ENCODE measurements at regions not wholly inside any gene's neighbourhood (a gene's known extent, or its start where the extent isn't known, plus 50 kb on each side); places are given as distances from the start of the nearest gene placed in this dataset.
A peak's percentile ranks its signal among the peaks of the same experiment; 100 is the strongest.
"Not testable (repeated sequence)": the region's sequence is repeated elsewhere in the genome, so short reads cannot be mapped to it uniquely, and the experiment has no call there.

DNA sequence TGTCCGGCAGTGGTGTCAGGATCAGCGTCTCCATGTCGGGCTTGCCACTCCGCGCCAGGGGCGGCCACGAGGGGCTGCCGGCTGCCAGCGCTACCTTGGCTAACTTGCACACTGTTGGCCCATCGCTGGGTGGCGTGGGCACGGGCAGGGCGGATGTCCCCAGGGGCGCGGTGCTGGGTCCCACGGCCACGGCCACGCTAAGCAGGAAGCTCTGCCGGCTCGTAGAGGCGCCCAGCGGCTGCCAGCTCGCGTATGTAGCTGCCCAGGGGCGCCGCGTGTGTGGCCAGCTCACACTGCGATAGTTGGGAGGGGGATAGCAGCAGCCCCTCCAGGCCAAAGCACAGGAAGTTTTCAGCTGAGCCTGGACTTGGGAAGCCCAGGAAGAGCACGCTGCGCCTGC lies 249.4 kb downstream of the ANKRD30B start:
- H3K27ac ChIP-seq, result no peak overlapping the region
- no peak for TF ChIP-seq POLR2AphosphoS5 (IDR thresholded peaks at IDR 0.05)
- no peak for TF ChIP-seq EP300 (IDR thresholded peaks at IDR 0.05)
- TF ChIP-seq POLR2A (IDR thresholded peaks at IDR 0.05), result no peak
- TF ChIP-seq CTCF (IDR thresholded peaks at IDR 0.05), result no peak
- H3K4me1 ChIP-seq, result no peaks in the 10 kb centered on the region
- H3K36me3 ChIP-seq, result no peaks in the 10 kb centered on the region
- peaks cover 4% of the 10 kb centered on the region for H3K9me3 ChIP-seq
- DNase-seq (ENCODE audit: low spot score in 2 of 2), result no peak
- no peak overlapping the region for H3K4me3 ChIP-seq
- WGBS, result 100% methylated on average over 12 of the region's 30 CpGs
- H3K27me3 ChIP-seq, result no peaks in the 10 kb centered on the region

GRCh38 chr18:14997899-14998298 lies 249.9 kb downstream of the ANKRD30B start:
- not testable (repeated sequence) for H3K9me3 ChIP-seq; H3K27me3 ChIP-seq; H3K4me3 ChIP-seq; DNase-seq (ENCODE audit: low spot score in 2 of 2); H3K27ac ChIP-seq; H3K36me3 ChIP-seq; H3K4me1 ChIP-seq
- WGBS, result 95% methylated on average over 27 of the region's 37 CpGs

GRCh38 chr18:14998360-14999042 lies 250.5 kb downstream of the ANKRD30B start:
- not testable (repeated sequence) for H3K9me3 ChIP-seq

DNA sequence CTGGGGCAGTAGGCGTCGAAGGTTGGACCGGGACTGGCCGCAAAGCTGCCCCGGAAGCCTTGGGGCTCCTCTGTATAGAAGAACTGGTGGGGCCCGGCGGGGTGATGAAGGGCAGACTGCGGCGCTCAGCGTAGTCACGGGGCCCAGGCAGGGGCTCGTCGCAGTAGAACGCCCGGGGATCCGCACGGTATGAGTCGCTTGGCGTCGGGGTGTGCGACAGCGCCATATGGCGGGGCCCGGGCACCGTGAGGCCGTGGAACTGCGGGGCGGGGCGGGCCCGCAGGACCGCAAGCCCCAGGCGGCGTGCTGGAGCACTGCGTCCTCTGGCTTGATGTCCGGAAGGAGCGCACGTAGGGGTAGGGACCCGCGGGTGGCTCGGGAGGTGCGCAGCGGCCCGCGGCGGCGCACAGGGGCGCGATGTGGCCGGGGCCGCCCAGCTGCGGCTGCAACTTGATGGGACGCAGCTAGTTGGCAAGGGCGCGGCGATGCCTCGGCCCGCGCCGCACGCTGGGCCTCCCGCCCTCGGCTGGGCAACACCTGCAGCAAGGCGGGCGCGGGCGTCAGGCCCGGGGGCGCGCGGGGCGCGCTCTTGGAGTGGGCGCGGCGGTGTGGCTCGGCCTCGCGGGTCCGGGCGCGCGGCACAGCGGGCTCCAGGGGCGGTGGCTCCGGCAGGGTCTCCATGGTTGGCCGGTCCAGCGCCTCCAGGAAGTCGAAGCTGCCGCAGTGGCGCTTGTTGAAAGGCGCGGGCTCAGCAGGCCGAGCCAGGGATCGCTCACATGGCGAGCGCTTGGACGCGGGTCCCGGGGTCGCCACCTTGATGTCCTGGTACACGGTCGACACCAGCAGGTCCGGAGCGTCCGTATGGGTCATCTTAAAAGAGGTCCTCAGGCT lies 251.4 kb downstream of the ANKRD30B start:
- H3K4me1 ChIP-seq, result no peaks in the 10 kb centered on the region
- no peaks in the 10 kb centered on the region for H3K27me3 ChIP-seq
- H3K9me3 ChIP-seq, result peaks cover 4% of the 10 kb centered on the region
- WGBS, result 52% methylated on average over 61 of the region's 105 CpGs
- DNase-seq (ENCODE audit: low spot score in 2 of 2), result no peak
- H3K4me3 ChIP-seq, result peak overlapping the region; percentile 27
- no peak for TF ChIP-seq POLR2AphosphoS5 (IDR thresholded peaks at IDR 0.05)
- H3K27ac ChIP-seq, result no peak overlapping the region
- H3K36me3 ChIP-seq, result no peaks in the 10 kb centered on the region

More at GRCh38 chr18:14998360-14999042, 250.5 kb downstream of the ANKRD30B start:
- H3K36me3 ChIP-seq; H3K4me3 ChIP-seq; H3K27me3 ChIP-seq; DNase-seq (ENCODE audit: low spot score in 2 of 2); H3K27ac ChIP-seq; H3K4me1 ChIP-seq: not testable (repeated sequence)
- 98% methylated on average over 52 of the region's 62 CpGs for WGBS

DNA sequence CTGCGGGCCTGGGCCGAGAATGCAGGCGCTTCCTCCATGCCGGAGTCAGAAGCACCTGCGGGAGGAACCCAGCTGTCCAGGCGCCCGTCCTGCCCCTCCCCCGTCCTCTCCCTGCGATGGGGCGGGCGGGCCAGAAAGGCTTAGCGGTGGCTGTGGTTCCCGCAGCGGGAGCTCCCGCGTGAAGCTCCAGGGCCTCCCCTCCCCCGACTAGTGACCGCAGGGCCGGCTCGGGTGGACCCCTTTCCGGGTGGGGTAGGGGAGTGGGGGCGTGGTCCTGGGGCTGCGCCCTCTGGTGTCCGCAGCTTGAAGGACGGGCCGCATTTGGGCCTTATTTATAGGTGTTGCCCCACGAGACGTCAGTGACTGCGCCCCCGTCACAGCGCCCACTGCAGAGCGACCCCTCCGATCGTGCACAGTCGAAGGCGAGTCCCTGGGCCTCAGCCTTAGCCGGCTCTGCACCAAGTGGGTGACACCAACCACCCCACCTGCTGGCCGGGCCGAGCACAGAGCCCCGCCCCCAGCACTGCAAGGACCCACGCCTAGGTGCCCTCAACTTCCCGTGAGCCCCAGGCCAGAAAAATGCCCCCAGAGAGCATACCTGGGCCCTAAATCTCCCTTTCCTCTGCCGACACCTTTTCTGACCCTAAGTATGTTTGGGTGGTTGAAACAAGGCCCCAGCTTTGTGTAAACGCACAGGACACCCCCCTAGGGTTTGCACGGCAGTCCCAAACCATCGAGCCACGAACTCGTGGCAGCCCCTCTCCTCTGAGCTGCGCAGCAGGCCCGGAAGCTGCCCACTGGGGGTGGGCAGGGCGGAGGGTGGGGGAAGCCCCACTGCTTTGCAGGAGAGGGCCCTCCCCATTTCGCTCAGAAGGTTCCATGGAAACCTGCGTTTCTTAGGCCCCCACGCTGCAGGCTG lies 252.4 kb downstream of the ANKRD30B start:
- H3K9me3 ChIP-seq; H3K4me1 ChIP-seq; H3K27me3 ChIP-seq; DNase-seq (ENCODE audit: low spot score in 2 of 2); H3K27ac ChIP-seq; H3K36me3 ChIP-seq: not testable (repeated sequence)
- peak overlapping the region; percentile 27 for H3K4me3 ChIP-seq
- whole genome bisulfite sequencing, result 71% methylated on average over 18 of the region's 54 CpGs

GRCh38 chr18:15001038-15001794 lies 253.2 kb downstream of the ANKRD30B start:
- not testable (repeated sequence) for H3K4me1 ChIP-seq; H3K9me3 ChIP-seq; DNase-seq (ENCODE audit: low spot score in 2 of 2); H3K36me3 ChIP-seq; H3K27ac ChIP-seq; H3K27me3 ChIP-seq; H3K4me3 ChIP-seq
- 92% methylated on average over 16 of the region's 21 CpGs for WGBS

- H3K9me3 ChIP-seq; H3K4me1 ChIP-seq; H3K4me3 ChIP-seq; DNase-seq (ENCODE audit: low spot score in 2 of 2); H3K36me3 ChIP-seq; H3K27me3 ChIP-seq; H3K27ac ChIP-seq: not testable (repeated sequence)
- WGBS, result 87% methylated on average over 4 of the region's 10 CpGs
Observed at GRCh38 chr18:15001795-15002107, 253.8 kb downstream of the ANKRD30B start.

- H3K36me3 ChIP-seq; H3K4me1 ChIP-seq; DNase-seq (ENCODE audit: low spot score in 2 of 2); H3K27me3 ChIP-seq; H3K27ac ChIP-seq; H3K4me3 ChIP-seq; H3K9me3 ChIP-seq: not testable (repeated sequence)
- WGBS, result no CpG with 5 or more reads among the region's 3 CpGs
Observed at GRCh38 chr18:15002765-15003164, 254.8 kb downstream of the ANKRD30B start.

- not testable (repeated sequence) for H3K9me3 ChIP-seq, H3K27ac ChIP-seq
- WGBS, result no CpG with 5 or more reads among the region's 12 CpGs
Observed at GRCh38 chr18:15003231-15003630, 255.3 kb downstream of the ANKRD30B start.

DNA sequence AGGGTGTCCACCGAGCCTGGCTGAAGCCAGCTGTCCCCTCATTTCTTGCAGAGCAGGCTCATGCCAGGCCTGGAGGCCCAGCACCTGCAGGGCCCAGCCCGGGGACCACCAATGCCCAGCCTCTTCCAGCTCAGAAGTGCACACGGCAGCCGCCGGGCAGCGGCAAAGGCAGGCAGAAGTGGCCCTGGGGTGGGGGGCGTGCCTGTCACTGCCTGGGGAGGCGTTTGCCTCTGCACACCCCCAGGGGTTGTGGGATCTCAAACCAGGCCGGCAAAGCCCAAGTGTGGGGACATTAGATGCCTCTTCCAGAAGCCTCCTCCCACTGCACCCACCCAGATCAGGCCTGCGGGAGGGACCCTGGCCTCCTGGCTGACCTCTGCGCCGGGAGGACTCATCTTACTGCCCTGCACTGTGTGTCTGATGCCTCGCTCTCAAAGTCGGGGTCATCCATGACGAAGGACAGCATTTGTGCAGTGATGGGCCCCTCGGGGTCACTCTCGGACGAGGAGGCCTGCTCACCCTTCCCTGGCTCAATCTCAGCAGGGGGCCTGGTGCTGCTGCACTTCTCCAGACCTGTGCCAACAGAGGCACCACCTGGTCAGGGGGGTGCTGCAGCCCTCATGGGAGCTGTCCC lies 255.8 kb downstream of the ANKRD30B start:
- not testable (repeated sequence) for H3K27ac ChIP-seq; DNase-seq (ENCODE audit: low spot score in 2 of 2); H3K9me3 ChIP-seq; H3K4me1 ChIP-seq; H3K36me3 ChIP-seq; H3K4me3 ChIP-seq; H3K27me3 ChIP-seq
- 100% methylated on average over 1 of the region's 18 CpGs for WGBS

More at GRCh38 chr18:15003231-15003630, 255.3 kb downstream of the ANKRD30B start:
- not testable (repeated sequence) for H3K36me3 ChIP-seq; H3K4me3 ChIP-seq; H3K27me3 ChIP-seq; DNase-seq (ENCODE audit: low spot score in 2 of 2); H3K4me1 ChIP-seq

- DNase-seq (ENCODE audit: low spot score in 2 of 2), result peak in 1 of 2 donors; percentile 50
- not testable (repeated sequence) for H3K27ac ChIP-seq, H3K27me3 ChIP-seq, H3K36me3 ChIP-seq, H3K4me3 ChIP-seq, H3K9me3 ChIP-seq, H3K4me1 ChIP-seq
- WGBS, result 81% methylated on average over 9 of the region's 22 CpGs
Observed at GRCh38 chr18:15004270-15004973, 256.4 kb downstream of the ANKRD30B start.
